ENCODE measurements at regions not wholly inside any gene's neighbourhood (a gene's known extent, or its start where the extent isn't known, plus 50 kb on each side); places are given as distances from the start of the nearest gene placed in this dataset.

DNA sequence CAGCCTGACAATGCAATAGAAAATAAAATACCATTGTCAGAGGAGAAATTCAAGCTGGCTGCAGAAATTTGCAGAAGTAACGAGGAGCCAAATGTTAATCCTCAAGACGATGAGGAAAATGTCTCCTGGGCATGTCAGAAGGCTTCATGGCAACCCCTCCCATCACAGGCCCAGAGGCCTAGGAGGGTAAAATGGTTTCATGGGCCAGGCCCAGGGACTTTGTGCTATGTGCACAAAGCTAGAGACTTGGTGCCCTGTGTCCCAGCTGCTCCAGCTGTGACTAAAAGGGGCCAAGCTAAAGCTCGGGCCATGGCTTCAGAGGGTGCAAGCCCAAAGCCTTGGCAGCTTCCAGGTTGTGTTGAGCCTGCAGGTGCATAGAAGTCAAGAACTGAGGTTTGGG lies 431.7 kb downstream of the LMO7 start:
- no peaks in the 10 kb centered on the region for H3K27me3 ChIP-seq (ENCODE audit: control insufficient read depth, extremely low read depth, insufficient read depth, low read length)
- no peaks in the 10 kb centered on the region for H4K20me1 ChIP-seq (ENCODE audit: control insufficient read depth, extremely low read depth, insufficient read depth, low read length)
- DNase-seq (ENCODE audit: low read depth, low spot score), result no peak
- no peaks in the 10 kb centered on the region for H3K4me1 ChIP-seq (ENCODE audit: control insufficient read depth, extremely low read depth, insufficient read depth, low read length)
- H3K36me3 ChIP-seq (ENCODE audit: control insufficient read depth in 2 of 2, extremely low read depth in 1 of 2, insufficient read depth in 2 of 2, low read length in 2 of 2), result no peaks in the 10 kb centered on the region
- FAIRE-seq, result no peak
- H3K27ac ChIP-seq (ENCODE audit: control insufficient read depth, insufficient read depth, low read length), result no peak overlapping the region
- no peak overlapping the region for H3K4me2 ChIP-seq (ENCODE audit: control insufficient read depth, extremely low read depth, insufficient read depth, low read depth, low read length)
- H3K9me3 ChIP-seq (ENCODE audit: control insufficient read depth, low read depth, low read length), result no peaks in the 10 kb centered on the region
- no peaks in the 10 kb centered on the region for H3K79me2 ChIP-seq (ENCODE audit: control insufficient read depth, insufficient read depth, low read length)
- H3K9me1 ChIP-seq (ENCODE audit: control insufficient read depth, extremely low read depth, insufficient read depth, low read length), result no peaks in the 10 kb centered on the region
- H3K9ac ChIP-seq (ENCODE audit: control insufficient read depth, extremely low read depth, insufficient read depth, low read length), result no peak overlapping the region
- TF ChIP-seq, protein P1, sequence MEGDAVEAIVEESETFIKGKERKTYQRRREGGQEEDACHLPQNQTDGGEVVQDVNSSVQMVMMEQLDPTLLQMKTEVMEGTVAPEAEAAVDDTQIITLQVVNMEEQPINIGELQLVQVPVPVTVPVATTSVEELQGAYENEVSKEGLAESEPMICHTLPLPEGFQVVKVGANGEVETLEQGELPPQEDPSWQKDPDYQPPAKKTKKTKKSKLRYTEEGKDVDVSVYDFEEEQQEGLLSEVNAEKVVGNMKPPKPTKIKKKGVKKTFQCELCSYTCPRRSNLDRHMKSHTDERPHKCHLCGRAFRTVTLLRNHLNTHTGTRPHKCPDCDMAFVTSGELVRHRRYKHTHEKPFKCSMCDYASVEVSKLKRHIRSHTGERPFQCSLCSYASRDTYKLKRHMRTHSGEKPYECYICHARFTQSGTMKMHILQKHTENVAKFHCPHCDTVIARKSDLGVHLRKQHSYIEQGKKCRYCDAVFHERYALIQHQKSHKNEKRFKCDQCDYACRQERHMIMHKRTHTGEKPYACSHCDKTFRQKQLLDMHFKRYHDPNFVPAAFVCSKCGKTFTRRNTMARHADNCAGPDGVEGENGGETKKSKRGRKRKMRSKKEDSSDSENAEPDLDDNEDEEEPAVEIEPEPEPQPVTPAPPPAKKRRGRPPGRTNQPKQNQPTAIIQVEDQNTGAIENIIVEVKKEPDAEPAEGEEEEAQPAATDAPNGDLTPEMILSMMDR (optimal IDR thresholded peaks at IDR 0.05 in 1 of 3, IDR thresholded peaks at IDR 0.05 in 1 of 3, conservative IDR thresholded peaks at IDR 0.05 in 1 of 3; ENCODE audit: extremely low read depth in 1 of 3, insufficient read depth in 2 of 3, low read length in 3 of 3), result no peak
- dilution Hi-C loops (cut with MboI; ENCODE audit: extremely low pct_ligation_motif_present, low sequenced_read_pairs), result no loop called here
- H3K4me3 ChIP-seq (ENCODE audit: control insufficient read depth in 2 of 3, extremely low read depth in 1 of 3, insufficient read depth in 2 of 3, low read depth in 1 of 3, low read length in 3 of 3), result no peak overlapping the region
- H2AFZ ChIP-seq (ENCODE audit: control insufficient read depth, low read length), result no peak overlapping the region

DNA sequence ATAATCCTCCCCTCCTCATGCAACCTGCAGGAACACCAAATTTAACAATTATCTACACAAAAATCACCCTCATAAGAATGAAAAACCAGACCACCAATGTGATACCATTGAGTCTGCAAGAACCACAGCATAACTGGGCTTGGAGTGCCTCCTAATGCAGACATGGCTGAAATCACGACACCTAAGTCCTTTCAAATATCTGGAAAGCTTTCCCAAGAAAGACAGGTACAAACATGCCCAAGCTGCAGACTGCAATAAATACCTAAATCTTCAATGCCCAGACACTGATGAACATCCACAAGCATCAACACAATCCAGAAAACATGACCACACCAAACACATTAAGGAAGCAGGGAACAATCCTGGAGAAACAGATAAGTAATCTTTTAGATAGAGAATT lies 417.1 kb downstream of the LMO7 start:
- FAIRE-seq (no peak), DNase-seq (ENCODE audit: low read depth, low spot score) (no peak)
- H2AFZ ChIP-seq (ENCODE audit: control insufficient read depth, low read length), result no peak overlapping the region
- dilution Hi-C loops (cut with MboI; ENCODE audit: extremely low pct_ligation_motif_present, low sequenced_read_pairs), result no loop called here
- no peaks in the 10 kb centered on the region for H3K4me1 ChIP-seq (ENCODE audit: control insufficient read depth, extremely low read depth, insufficient read depth, low read length)
- no peak overlapping the region for H3K4me3 ChIP-seq (ENCODE audit: control insufficient read depth in 2 of 3, extremely low read depth in 1 of 3, insufficient read depth in 2 of 3, low read depth in 1 of 3, low read length in 3 of 3)
- TF ChIP-seq, protein P1 (optimal IDR thresholded peaks at IDR 0.05 in 1 of 3, IDR thresholded peaks at IDR 0.05 in 1 of 3, conservative IDR thresholded peaks at IDR 0.05 in 1 of 3; ENCODE audit: extremely low read depth in 1 of 3, insufficient read depth in 2 of 3, low read length in 3 of 3), result peak in 1 of 3 experiments; percentile 23
- TF ChIP-seq EZH2 (IDR thresholded peaks at IDR 0.05; ENCODE audit: low read length), result no peak
- H3K36me3 ChIP-seq (ENCODE audit: control insufficient read depth in 2 of 2, extremely low read depth in 1 of 2, insufficient read depth in 2 of 2, low read length in 2 of 2), result no peaks in the 10 kb centered on the region
- no peaks in the 10 kb centered on the region for H3K9me1 ChIP-seq (ENCODE audit: control insufficient read depth, extremely low read depth, insufficient read depth, low read length)
- H3K79me2 ChIP-seq (ENCODE audit: control insufficient read depth, insufficient read depth, low read length), result no peaks in the 10 kb centered on the region
- H3K4me2 ChIP-seq (ENCODE audit: control insufficient read depth, extremely low read depth, insufficient read depth, low read depth, low read length), result no peak overlapping the region
- no peak overlapping the region for H3K9ac ChIP-seq (ENCODE audit: control insufficient read depth, extremely low read depth, insufficient read depth, low read length)
- no peak overlapping the region for H3K27ac ChIP-seq (ENCODE audit: control insufficient read depth, insufficient read depth, low read length)
- H4K20me1 ChIP-seq (ENCODE audit: control insufficient read depth, extremely low read depth, insufficient read depth, low read length), result no peaks in the 10 kb centered on the region
- H3K27me3 ChIP-seq (ENCODE audit: control insufficient read depth, extremely low read depth, insufficient read depth, low read length), result no peaks in the 10 kb centered on the region
- H3K9me3 ChIP-seq (ENCODE audit: control insufficient read depth, low read depth, low read length), result no peaks in the 10 kb centered on the region
